Ishikawa (cell line): ENCODE measurements at regions not wholly inside any gene's neighbourhood (a gene's known extent, or its start where the extent isn't known, plus 50 kb on each side); places are given as distances from the start of the nearest gene placed in this dataset.

Source experiments
- CEBPB ChIP-seq: IDR thresholded peaks from 2 replicates; pipeline ENCODE4 v1.6.1; 2012
- CREB1 ChIP-seq: IDR thresholded peaks from 2 replicates; pipeline ENCODE4 v1.6.1; 2012; ENCODE audit warnings: low read depth
- EP300 ChIP-seq: IDR thresholded peaks from 2 replicates; pipeline ENCODE4 v1.6.1; 2012; ENCODE audit warnings: borderline replicate concordance
- FOXM1 ChIP-seq: IDR thresholded peaks from 2 replicates; pipeline ENCODE4 v1.6.1; 2012; ENCODE audit warnings: low read depth, borderline replicate concordance
- NFIC ChIP-seq: IDR thresholded peaks from 2 replicates; pipeline ENCODE4 v1.6.1; 2012
- RAD21 ChIP-seq: IDR thresholded peaks from 2 replicates; pipeline ENCODE4 v1.6.1; 2012; ENCODE audit warnings: low read depth
- TAF1 ChIP-seq: IDR thresholded peaks from 2 replicates; pipeline ENCODE4 v1.6.1; 2012; ENCODE audit warnings: low read depth, mild to moderate bottlenecking
- TCF12 ChIP-seq: IDR thresholded peaks from 2 replicates; pipeline ENCODE4 v1.6.1; 2012; ENCODE audit warnings: low read depth
- TEAD4 ChIP-seq: IDR thresholded peaks from 2 replicates; pipeline ENCODE4 v1.6.1; 2012
- YY1 ChIP-seq: IDR thresholded peaks from 2 replicates; pipeline ENCODE4 v1.6.1; 2012; ENCODE audit warnings: low read depth
- ZBTB7A ChIP-seq: IDR thresholded peaks from 2 replicates; pipeline ENCODE4 v1.6.1; 2012; ENCODE audit warnings: low read depth
- TF ChIP-seq, protein P1 (sequence below): IDR thresholded peaks from 2 replicates; pipeline ENCODE4 v1.6.1; 2012
- TF ChIP-seq, protein P2 (sequence below): IDR thresholded peaks from 2 replicates; pipeline ENCODE4 v1.6.1; 2012; ENCODE audit warnings: low read depth, mild to moderate bottlenecking
- TF ChIP-seq, protein P3 (sequence below): IDR thresholded peaks from 2 replicates; pipeline ENCODE4 v1.6.1; 2012

DNA sequence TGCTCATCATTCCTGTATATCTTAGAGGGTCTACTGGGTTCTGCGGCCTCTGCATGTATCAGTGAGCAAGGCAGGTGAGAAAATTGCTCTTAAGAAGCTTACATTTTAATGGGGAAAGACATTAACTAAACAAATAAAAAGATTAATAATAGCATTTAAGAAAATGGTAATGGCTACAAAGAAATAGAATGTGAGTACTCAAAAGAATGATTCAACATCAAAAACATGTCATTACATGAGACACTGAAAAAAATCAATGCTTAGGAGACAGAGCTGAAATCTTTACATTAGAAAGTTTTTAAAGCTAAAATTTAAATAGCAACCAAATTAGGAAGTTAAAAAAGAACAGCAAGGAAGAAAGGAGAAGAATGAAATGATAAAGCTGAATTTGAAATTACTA, 146.9 kb upstream of the PHACTR1 start:
- TF ChIP-seq, protein P1, sequence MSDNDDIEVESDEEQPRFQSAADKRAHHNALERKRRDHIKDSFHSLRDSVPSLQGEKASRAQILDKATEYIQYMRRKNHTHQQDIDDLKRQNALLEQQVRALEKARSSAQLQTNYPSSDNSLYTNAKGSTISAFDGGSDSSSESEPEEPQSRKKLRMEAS = no peak
- TF ChIP-seq EP300 = no peak

DNA sequence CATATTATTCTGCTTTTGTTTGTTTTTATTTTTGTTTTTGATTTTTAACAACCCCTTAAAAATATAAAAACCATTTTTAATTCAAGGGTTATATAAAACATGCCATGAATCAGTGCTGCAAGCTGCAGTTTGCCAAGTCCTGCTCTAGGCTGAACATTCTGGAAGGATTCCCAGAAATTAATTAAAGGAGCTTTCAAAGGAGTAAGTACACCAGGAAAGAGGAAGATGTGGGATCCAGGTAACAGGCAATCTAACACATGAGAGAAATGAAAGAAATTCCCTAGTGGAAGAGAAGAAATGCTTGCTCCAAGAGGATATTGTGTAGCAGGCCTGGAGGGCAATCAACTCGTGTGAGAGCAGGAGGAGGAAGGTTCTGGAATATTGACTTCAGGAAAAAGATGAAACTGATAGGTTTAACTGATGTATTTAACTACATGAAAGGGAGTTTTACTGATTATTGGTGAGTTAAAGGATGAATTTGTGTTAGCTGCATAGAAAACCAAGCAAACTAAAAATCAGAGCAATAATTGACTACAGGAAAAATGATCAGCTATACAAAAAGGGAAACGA, 146.0 kb upstream of the PHACTR1 start:
- TF ChIP-seq FOXM1 (no peak), TAF1 (no peak)
- TF ChIP-seq, protein P2, sequence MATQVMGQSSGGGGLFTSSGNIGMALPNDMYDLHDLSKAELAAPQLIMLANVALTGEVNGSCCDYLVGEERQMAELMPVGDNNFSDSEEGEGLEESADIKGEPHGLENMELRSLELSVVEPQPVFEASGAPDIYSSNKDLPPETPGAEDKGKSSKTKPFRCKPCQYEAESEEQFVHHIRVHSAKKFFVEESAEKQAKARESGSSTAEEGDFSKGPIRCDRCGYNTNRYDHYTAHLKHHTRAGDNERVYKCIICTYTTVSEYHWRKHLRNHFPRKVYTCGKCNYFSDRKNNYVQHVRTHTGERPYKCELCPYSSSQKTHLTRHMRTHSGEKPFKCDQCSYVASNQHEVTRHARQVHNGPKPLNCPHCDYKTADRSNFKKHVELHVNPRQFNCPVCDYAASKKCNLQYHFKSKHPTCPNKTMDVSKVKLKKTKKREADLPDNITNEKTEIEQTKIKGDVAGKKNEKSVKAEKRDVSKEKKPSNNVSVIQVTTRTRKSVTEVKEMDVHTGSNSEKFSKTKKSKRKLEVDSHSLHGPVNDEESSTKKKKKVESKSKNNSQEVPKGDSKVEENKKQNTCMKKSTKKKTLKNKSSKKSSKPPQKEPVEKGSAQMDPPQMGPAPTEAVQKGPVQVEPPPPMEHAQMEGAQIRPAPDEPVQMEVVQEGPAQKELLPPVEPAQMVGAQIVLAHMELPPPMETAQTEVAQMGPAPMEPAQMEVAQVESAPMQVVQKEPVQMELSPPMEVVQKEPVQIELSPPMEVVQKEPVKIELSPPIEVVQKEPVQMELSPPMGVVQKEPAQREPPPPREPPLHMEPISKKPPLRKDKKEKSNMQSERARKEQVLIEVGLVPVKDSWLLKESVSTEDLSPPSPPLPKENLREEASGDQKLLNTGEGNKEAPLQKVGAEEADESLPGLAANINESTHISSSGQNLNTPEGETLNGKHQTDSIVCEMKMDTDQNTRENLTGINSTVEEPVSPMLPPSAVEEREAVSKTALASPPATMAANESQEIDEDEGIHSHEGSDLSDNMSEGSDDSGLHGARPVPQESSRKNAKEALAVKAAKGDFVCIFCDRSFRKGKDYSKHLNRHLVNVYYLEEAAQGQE = no peak

DNA sequence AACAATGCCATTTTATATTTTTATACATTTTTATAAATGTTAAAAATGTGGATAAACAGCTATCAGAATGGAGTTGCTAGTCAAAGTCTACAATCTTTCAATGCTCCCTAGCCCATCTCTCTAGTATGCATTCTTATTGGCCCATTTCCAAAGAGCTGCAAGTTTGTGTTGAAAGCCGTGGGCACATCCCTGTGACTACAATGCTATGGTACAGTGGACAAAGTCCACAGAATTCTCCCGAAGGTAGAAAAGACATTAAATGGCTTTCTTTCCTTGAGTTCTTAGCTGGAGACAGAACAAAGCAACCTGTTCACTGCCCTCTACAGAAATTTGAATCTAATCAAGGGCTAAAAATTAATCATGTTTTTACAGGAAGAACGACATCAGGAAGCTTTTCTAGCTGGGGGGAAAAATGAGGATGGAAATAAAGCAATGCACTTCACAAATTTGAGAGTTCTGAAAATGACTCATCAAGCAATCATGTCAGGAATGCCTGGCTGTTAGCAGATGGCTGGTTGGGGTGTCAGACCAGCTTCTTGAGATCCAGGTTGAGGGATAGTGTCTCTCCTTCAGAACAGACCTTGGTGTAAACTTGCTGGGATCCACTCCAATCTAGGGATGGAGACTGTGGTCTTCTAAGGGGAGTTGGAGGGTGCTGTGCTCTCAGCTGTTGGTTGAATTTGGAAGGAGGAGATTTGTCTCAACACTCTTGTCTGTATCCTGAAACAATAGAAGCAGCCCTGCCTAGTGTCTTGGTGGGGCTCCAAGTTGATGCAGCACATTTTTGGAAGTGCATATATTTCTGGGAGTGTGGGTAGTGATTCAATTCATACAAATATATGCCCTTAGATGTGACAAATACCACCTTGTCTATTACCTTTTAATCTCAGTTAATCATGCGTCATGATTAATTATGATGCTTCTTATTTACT, 143.4 kb upstream of the PHACTR1 start:
- TF ChIP-seq TEAD4 = peak; percentile 85
- no peak for TF ChIP-seq CEBPB

DNA sequence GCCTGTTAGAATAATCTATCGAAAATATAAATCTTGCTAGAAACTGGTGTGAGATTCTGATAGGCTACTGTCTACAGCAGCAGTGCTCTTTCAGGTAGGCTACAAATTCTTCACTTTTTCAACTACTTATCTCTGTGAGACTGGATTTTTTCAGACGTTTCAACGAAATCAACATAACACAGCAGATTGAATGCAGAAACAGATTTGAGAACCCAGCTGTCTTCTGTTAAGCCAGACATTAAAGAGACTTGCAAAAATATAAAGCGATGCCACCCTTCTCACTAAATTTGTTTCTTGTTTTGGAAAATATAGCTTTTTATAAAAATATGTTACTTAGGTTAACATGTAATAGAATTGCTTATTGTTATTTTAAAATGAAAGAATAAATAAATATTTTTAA, 140.6 kb upstream of the PHACTR1 start:
- TF ChIP-seq EP300 (no peak), CEBPB (no peak), NFIC (no peak), YY1 (no peak)
- TF ChIP-seq, protein P2 = no peak

DNA sequence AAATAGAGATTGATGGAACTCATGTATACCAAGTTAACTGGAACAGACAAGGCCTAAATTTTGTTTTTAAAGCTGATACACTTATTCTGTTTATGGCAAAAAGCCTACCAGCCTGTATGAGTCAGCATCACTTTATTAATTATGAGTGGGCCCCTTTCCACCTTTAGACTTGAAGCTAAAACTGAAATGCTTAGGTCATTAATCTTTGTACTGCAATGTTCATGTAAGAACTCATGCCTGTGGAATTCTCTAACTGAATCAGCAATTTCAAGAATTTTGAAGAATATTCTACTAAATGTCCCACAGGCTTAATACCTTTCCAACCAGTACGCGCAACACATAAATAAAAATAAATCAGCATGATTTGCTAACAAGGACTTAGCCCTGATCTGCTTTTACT, 140.2 kb upstream of the PHACTR1 start:
- TF ChIP-seq RAD21 = no peak
- TF ChIP-seq, protein P2 = no peak

DNA sequence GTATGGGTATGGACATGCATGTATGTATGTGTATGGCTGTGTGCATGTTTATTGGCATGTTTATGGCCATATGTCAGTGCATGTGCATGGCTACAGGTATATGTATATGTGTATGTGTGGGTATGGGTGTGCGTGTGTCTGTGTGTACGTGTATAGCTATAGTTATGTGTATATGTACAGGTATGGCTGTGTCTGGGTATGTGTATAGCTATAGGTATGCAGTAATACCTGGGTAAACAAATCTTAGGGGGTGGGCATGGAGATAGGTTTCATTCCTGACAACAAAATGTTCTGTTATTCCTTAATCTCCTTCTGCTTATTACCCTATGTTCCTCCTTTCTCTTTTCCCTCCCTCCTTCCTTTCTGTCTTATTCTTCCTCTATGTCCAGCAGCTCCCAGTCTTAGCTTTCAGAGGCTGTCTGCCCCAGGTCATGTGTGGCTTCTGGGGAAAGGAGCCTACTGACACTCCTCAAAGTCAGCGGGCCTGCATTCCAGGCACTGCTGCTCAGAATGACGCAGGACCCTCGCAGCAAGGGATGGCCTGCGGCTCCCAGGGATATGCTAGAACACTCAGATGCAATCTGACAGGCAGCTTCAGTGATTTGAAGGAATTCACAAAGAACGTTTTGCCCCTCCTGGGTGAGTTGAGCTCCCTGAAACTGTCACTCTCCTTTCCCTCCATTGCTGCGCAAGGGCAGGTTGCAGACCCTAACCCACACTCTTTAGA, 139.3 kb upstream of the PHACTR1 start:
- no peak for TF ChIP-seq CEBPB
- TF ChIP-seq RAD21 = no peak
- TF ChIP-seq, protein P1 = no peak
- no peak for TF ChIP-seq TAF1
- TF ChIP-seq EP300 = no peak

DNA sequence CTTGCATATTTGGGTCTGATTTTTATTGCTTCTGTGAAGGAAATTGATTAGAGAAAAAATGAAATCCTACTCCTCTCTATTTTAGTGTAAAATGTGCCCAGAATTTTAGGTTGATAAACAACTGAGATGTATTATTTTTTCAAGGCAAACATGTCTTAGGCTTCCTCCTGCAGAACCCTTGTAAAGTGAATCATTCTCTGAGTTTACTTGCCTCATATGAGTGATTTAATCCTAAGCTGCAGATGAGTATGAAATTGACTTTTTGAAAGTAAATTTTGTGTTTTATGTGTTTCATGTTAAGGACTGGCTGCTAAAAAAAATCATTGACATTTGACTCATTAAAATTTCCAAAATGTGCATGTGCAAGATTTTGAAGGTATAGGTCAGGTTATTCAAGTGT, 138.5 kb upstream of the PHACTR1 start:
- TF ChIP-seq CREB1 = no peak
- no peak for TF ChIP-seq RAD21
- TF ChIP-seq, protein P2 = no peak
- TF ChIP-seq, protein P3, sequence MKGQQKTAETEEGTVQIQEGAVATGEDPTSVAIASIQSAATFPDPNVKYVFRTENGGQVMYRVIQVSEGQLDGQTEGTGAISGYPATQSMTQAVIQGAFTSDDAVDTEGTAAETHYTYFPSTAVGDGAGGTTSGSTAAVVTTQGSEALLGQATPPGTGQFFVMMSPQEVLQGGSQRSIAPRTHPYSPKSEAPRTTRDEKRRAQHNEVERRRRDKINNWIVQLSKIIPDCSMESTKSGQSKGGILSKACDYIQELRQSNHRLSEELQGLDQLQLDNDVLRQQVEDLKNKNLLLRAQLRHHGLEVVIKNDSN = no peak
- TF ChIP-seq FOXM1 = no peak
- no peak for TF ChIP-seq NFIC
- TF ChIP-seq YY1 = no peak
- TF ChIP-seq ZBTB7A = no peak
- no peak for TF ChIP-seq CEBPB
- TF ChIP-seq, protein P1 = no peak
- TF ChIP-seq TCF12 = no peak
- no peak for TF ChIP-seq TEAD4
